HCT116 (cell line): ENCODE measurements at regions not wholly inside any gene's neighbourhood (a gene's known extent, or its start where the extent isn't known, plus 50 kb on each side); places are given as distances from the start of the nearest gene placed in this dataset.

Experiments used
- ATAC-seq: fragments of 200-7000 bp; cut with Tn5 transposase; 2 replicates; pipeline ENCODE4 v1.9.1; 2020; ENCODE audit warnings: mild to moderate bottlenecking, moderate library complexity
- BruUV-seq: library from RNA; stranded (reverse); fragments of 400-500 nt; replicated peaks from 2 replicates; lab custom pipeline; 2021; lab: Mats Ljungman, UMichigan
- CTCF ChIA-PET: fragments of 300-600 bp; sonication (Branson Sonifier 250); formaldehyde crosslinking; loops from one replicate; lab custom pipeline; 2021; ENCODE audit warnings: antibody characterized with exemption; lab: Charles Lee
- POLR2A ChIA-PET: fragments of 300-600, 350-600 bp; sonication (Branson Sonifier 250); formaldehyde crosslinking; loops from one replicate; lab custom pipeline; 2021; ENCODE audit warnings: antibody characterized with exemption; lab: Charles Lee
- RAD21 ChIA-PET, 2 experiments: fragments of 300-600 bp; sonication (Branson Sonifier 250); formaldehyde crosslinking; loops; one replicate each; lab custom pipeline; 2023; ENCODE audit warnings: low total read pairs in 2 of 2; ENCODE audit not compliant: uncharacterized antibody in 2 of 2, unreplicated experiment in 2 of 2, low non-redundant PET in 1 of 2; lab: Charles Lee
- DNase-seq: peaks from one replicate; pipeline ENCODE4 v3.0.0-alpha.2; 2010; ENCODE audit warnings: low read depth, low spot score
- H2AFZ ChIP-seq: fragments of 200-600 bp; shearing (Covaris generic), sonication (generic); 2 replicates; pipeline ENCODE4 v1.6.1; 2017; ENCODE audit warnings: low read depth, mixed run types, mixed read lengths, antibody characterized with exemption, low read length; ENCODE audit not compliant: poor library complexity, severe bottlenecking
- H3K27ac ChIP-seq: 2 replicates; pipeline ENCODE4 v1.5.1; 2012; ENCODE audit warnings: low read depth, low read length
- H3K27me3 ChIP-seq: fragments of 200-600 bp; sonication (generic); 2 replicates; pipeline ENCODE4 v1.6.1; 2016; ENCODE audit warnings: mixed run types, low read length, mixed read lengths; ENCODE audit not compliant: insufficient read depth
- H3K36me3 ChIP-seq, 2 experiments: fragments of 200-500 bp in 1 of 2; fragments of 200-600 bp in 1 of 2; sonication (Bioruptor generic) in 1 of 2; sonication (generic) in 1 of 2; 2 replicates each; pipeline versions ENCODE4 v1.5.1 to v1.6.1; 2014 to 2016; ENCODE audit warnings: low read length in 2 of 2, inconsistent platforms in 1 of 2, mixed read lengths in 1 of 2, mixed run types in 1 of 2; ENCODE audit not compliant: insufficient read depth in 2 of 2, control insufficient read depth in 1 of 2
- H3K4me1 ChIP-seq, 2 experiments: fragments of 200-600 bp in 1 of 2; sonication (generic) in 1 of 2; 2 replicates each; pipeline versions ENCODE4 v1.5.1 to v1.6.1; 2012 to 2017; ENCODE audit warnings: low read length in 2 of 2, inconsistent platforms in 1 of 2, mild to moderate bottlenecking in 1 of 2, mixed read lengths in 1 of 2, mixed run types in 1 of 2, moderate library complexity in 1 of 2; ENCODE audit not compliant: insufficient read depth in 2 of 2, control insufficient read depth in 1 of 2
- H3K4me2 ChIP-seq: fragments of 200-600 bp; sonication (generic); 2 replicates; pipeline ENCODE4 v1.6.1; 2017; ENCODE audit warnings: mixed run types, low read length, mixed read lengths
- H3K4me3 ChIP-seq, 2 experiments: fragments of 200-600 bp in 1 of 2; sonication (generic) in 1 of 2; replicated peaks in 1 of 2; 2 replicates each; pipeline ENCODE4 v1.5.1; 2011 to 2016; ENCODE audit warnings: low read length in 2 of 2, control low read depth in 1 of 2, low read depth in 1 of 2, mild to moderate bottlenecking in 1 of 2, mixed read lengths in 1 of 2, mixed run types in 1 of 2
- H3K79me2 ChIP-seq: fragments of 200-600 bp; sonication (generic); 2 replicates; pipeline ENCODE4 v1.6.1; 2017; ENCODE audit warnings: mild to moderate bottlenecking, mixed run types, low read length, moderate library complexity, mixed read lengths; ENCODE audit not compliant: insufficient read depth
- H3K9ac ChIP-seq: fragments of 200-600 bp; sonication (generic); 2 replicates; pipeline ENCODE4 v1.6.1; 2016; ENCODE audit warnings: low read length, mixed read lengths
- H3K9me2 ChIP-seq: fragments of 200-600 bp; sonication (generic), shearing (Covaris generic); 2 replicates; pipeline ENCODE4 v1.6.1; 2017; ENCODE audit warnings: mixed run types, mild to moderate bottlenecking, moderate library complexity; ENCODE audit not compliant: insufficient read depth
- H3K9me3 ChIP-seq, 2 experiments: fragments of 200-500 bp in 1 of 2; fragments of 200-600 bp in 1 of 2; sonication (Bioruptor generic) in 1 of 2; sonication (generic) in 1 of 2; 2 replicates each; pipeline ENCODE4 v1.6.1; 2014 to 2017; ENCODE audit warnings: low read length in 2 of 2, mixed read lengths in 2 of 2, inconsistent platforms in 1 of 2, low read depth in 1 of 2, mild to moderate bottlenecking in 1 of 2, mixed run types in 1 of 2, moderate library complexity in 1 of 2; ENCODE audit not compliant: control insufficient read depth in 1 of 2, insufficient read depth in 1 of 2
- H4K20me1 ChIP-seq: fragments of 200-600 bp; sonication (generic), shearing (Covaris generic); 2 replicates; pipeline ENCODE4 v1.6.1; 2017; ENCODE audit warnings: mixed run types, mild to moderate bottlenecking, moderate library complexity; ENCODE audit not compliant: insufficient read depth
- CBX3 ChIP-seq: IDR thresholded peaks from 2 replicates; pipeline ENCODE4 v1.6.1; 2012; ENCODE audit warnings: low read depth
- CEBPB ChIP-seq: IDR thresholded peaks from 2 replicates; pipeline ENCODE4 v1.6.1; 2012; ENCODE audit warnings: low read depth
- ELF1 ChIP-seq: IDR thresholded peaks from 2 replicates; pipeline ENCODE4 v1.6.1; 2012; ENCODE audit warnings: low read depth, borderline replicate concordance
- EZH2phosphoT487 ChIP-seq: fragments of 200-600 bp; IDR thresholded peaks from 2 replicates; pipeline ENCODE4 v1.6.1; 2018; ENCODE audit warnings: antibody characterized with exemption, borderline replicate concordance
- JUND ChIP-seq: IDR thresholded peaks from 2 replicates; pipeline ENCODE4 v1.6.1; 2012
- POLR2A ChIP-seq: IDR thresholded peaks from 2 replicates; pipeline ENCODE4 v1.7.0; 2011; ENCODE audit warnings: borderline replicate concordance; ENCODE audit not compliant: insufficient read depth, insufficient read length; ENCODE audit errors: extremely low read depth
- SIN3A ChIP-seq: IDR thresholded peaks from 2 replicates; pipeline ENCODE4 v1.6.1; 2012; ENCODE audit warnings: low read depth
- SP1 ChIP-seq: IDR thresholded peaks from 2 replicates; pipeline ENCODE4 v1.6.1; 2012; ENCODE audit warnings: low read depth
- ZNF274 ChIP-seq: fragments of 200-500 bp; sonication (Bioruptor generic); IDR thresholded peaks from 2 replicates; pipeline ENCODE4 v1.6.1; 2014; ENCODE audit warnings: mild to moderate bottlenecking, low read depth, low read length, inconsistent platforms
- intact Hi-C: fragments of 100-400 bp; cut with micrococcal nuclease; formaldehyde crosslinking; loops from 2 replicates; pipeline ENCODE4 v1.10.0; 2022
- TF ChIP-seq, protein P1 (sequence below): IDR thresholded peaks from 2 replicates; pipeline ENCODE4 v1.6.1; 2011; ENCODE audit warnings: mild to moderate bottlenecking, low read length, moderate library complexity; ENCODE audit not compliant: insufficient replicate concordance; ENCODE audit errors: extremely low read depth
- TF ChIP-seq, protein P2 (sequence below): IDR thresholded peaks from 2 replicates; pipeline ENCODE4 v1.6.1; 2012; ENCODE audit warnings: low read depth
- TF ChIP-seq, protein P3 (sequence below): IDR thresholded peaks from 2 replicates; pipeline ENCODE4 v1.6.1; 2012

DNA sequence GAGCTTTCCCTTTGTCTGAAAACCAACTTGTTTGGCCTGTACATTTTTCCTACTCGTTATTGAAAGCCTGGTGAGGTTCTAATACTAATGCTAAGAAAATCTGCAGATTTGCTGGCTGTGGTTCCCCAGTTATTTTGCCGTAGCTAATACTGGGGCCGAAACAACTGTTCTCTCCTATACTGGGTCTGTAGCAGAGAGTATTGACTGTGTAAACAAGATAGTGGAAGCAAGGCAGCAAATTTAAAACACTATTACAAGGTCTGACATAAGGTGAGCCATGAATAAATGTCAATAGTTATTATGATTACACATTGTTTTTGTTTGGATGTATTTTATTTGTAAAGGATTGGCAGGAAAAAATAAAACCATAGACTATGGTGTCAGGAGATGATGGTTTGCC is 1244.0 kb downstream of the AACS start:
- Histone ChIP-seq H4K20me1 (no peaks in the 10 kb centered on the region), H3K4me3 (no peak overlapping the region), H3K36me3 (no peaks in the 10 kb centered on the region), H3K4me1 (no peaks in the 10 kb centered on the region), H3K9me3 (peaks cover 4 to 11% of the 10 kb centered on the region in 2 experiments; a peak in 2 of 4 replicates), H2AFZ (no peak overlapping the region), H3K27me3 (no peaks in the 10 kb centered on the region), H3K9ac (no peak overlapping the region), H3K27ac (no peak overlapping the region), H3K79me2 (no peaks in the 10 kb centered on the region), H3K9me2 (no peaks in the 10 kb centered on the region), H3K4me2 (no peak overlapping the region)
- ATAC-seq: no peak
- POLR2A ChIA-PET: no interaction called here
- TF ChIP-seq, protein P1, sequence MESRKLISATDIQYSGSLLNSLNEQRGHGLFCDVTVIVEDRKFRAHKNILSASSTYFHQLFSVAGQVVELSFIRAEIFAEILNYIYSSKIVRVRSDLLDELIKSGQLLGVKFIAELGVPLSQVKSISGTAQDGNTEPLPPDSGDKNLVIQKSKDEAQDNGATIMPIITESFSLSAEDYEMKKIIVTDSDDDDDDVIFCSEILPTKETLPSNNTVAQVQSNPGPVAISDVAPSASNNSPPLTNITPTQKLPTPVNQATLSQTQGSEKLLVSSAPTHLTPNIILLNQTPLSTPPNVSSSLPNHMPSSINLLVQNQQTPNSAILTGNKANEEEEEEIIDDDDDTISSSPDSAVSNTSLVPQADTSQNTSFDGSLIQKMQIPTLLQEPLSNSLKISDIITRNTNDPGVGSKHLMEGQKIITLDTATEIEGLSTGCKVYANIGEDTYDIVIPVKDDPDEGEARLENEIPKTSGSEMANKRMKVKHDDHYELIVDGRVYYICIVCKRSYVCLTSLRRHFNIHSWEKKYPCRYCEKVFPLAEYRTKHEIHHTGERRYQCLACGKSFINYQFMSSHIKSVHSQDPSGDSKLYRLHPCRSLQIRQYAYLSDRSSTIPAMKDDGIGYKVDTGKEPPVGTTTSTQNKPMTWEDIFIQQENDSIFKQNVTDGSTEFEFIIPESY: no peak
- no peak for TF ChIP-seq CEBPB
- TF ChIP-seq CBX3: no peak
- no peak for TF ChIP-seq SP1
- TF ChIP-seq, protein P2, sequence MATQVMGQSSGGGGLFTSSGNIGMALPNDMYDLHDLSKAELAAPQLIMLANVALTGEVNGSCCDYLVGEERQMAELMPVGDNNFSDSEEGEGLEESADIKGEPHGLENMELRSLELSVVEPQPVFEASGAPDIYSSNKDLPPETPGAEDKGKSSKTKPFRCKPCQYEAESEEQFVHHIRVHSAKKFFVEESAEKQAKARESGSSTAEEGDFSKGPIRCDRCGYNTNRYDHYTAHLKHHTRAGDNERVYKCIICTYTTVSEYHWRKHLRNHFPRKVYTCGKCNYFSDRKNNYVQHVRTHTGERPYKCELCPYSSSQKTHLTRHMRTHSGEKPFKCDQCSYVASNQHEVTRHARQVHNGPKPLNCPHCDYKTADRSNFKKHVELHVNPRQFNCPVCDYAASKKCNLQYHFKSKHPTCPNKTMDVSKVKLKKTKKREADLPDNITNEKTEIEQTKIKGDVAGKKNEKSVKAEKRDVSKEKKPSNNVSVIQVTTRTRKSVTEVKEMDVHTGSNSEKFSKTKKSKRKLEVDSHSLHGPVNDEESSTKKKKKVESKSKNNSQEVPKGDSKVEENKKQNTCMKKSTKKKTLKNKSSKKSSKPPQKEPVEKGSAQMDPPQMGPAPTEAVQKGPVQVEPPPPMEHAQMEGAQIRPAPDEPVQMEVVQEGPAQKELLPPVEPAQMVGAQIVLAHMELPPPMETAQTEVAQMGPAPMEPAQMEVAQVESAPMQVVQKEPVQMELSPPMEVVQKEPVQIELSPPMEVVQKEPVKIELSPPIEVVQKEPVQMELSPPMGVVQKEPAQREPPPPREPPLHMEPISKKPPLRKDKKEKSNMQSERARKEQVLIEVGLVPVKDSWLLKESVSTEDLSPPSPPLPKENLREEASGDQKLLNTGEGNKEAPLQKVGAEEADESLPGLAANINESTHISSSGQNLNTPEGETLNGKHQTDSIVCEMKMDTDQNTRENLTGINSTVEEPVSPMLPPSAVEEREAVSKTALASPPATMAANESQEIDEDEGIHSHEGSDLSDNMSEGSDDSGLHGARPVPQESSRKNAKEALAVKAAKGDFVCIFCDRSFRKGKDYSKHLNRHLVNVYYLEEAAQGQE: no peak
- no peak for TF ChIP-seq JUND
- TF ChIP-seq POLR2A: no peak
- TF ChIP-seq EZH2phosphoT487: no peak
- no peak for TF ChIP-seq SIN3A
- TF ChIP-seq, protein P3, sequence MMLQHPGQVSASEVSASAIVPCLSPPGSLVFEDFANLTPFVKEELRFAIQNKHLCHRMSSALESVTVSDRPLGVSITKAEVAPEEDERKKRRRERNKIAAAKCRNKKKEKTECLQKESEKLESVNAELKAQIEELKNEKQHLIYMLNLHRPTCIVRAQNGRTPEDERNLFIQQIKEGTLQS: no peak
- no peak for TF ChIP-seq ELF1
- no peak for TF ChIP-seq ZNF274
- CTCF ChIA-PET: no interaction called here
- intact Hi-C loops: no loop called here
- no TSS peak for BruUV-seq
- no peak for DNase-seq
- RAD21 ChIA-PET: no interaction called here
